Right atrium auricular region (tissue), 2 donors: ENCODE measurements at regions not wholly inside any gene's neighbourhood (a gene's known extent, or its start where the extent isn't known, plus 50 kb on each side); places are given as distances from the start of the nearest gene placed in this dataset.
"Not testable (repeated sequence)": the region's sequence is repeated elsewhere in the genome, so short reads cannot be mapped to it uniquely, and the experiment has no call there.

Experiments used
- DNase-seq: peaks from one replicate; pipeline ENCODE4 v3.0.0-alpha.2; 2019; ENCODE audit warnings: low spot score
- H3K27ac ChIP-seq, 2 donors: fragments of 200-600 bp; sonication (generic); 1 replicate in 1 of 2; 2 replicates in 1 of 2; pipeline ENCODE4 v1.5.1; 2016 to 2019
- H3K27me3 ChIP-seq, 2 donors: fragments of 200-600 bp; sonication (generic); one replicate each; pipeline versions ENCODE4 v1.5.1 to v1.6.0; 2017 to 2019
- H3K36me3 ChIP-seq: fragments of 200-600 bp; sonication (generic); one replicate; pipeline ENCODE4 v1.5.1; 2016
- H3K4me1 ChIP-seq, 2 donors: fragments of 200-600 bp; sonication (generic); one replicate each; pipeline versions ENCODE4 v1.5.1 to v1.6.0; 2017 to 2019
- H3K4me3 ChIP-seq, 2 donors: fragments of 200-600 bp; sonication (generic); 1 replicate in 1 of 2; 2 replicates in 1 of 2; pipeline ENCODE4 v1.5.1; 2017 to 2019; ENCODE audit warnings: mild to moderate bottlenecking in 1 of 2, moderate library complexity in 1 of 2
- H3K9me3 ChIP-seq, 2 donors: fragments of 200-600 bp; sonication (generic); one replicate each; pipeline ENCODE4 v1.5.1; 2019
- CTCF ChIP-seq, 2 donors: fragments of 200-600 bp; sonication (generic); IDR thresholded peaks; one replicate each; pipeline ENCODE4 v1.5.1; 2019; ENCODE audit warnings: antibody characterized with exemption in 2 of 2

GRCh38 chr7:148503900-148504487, 86.6 kb upstream of the C7orf33 start:
- H3K36me3 ChIP-seq = no peaks in the 10 kb centered on the region
- H3K4me3 ChIP-seq = no peak overlapping the region
- H3K27me3 ChIP-seq = no peaks in the 10 kb centered on the region
- peak; percentile 35 to 82 for TF ChIP-seq CTCF (IDR thresholded peaks at IDR 0.05)
- H3K9me3 ChIP-seq = no peaks in the 10 kb centered on the region
- no peak for DNase-seq
- H3K27ac ChIP-seq = no peak overlapping the region
- H3K4me1 ChIP-seq = peaks cover 0 to 5% of the 10 kb centered on the region in 2 donors

DNA sequence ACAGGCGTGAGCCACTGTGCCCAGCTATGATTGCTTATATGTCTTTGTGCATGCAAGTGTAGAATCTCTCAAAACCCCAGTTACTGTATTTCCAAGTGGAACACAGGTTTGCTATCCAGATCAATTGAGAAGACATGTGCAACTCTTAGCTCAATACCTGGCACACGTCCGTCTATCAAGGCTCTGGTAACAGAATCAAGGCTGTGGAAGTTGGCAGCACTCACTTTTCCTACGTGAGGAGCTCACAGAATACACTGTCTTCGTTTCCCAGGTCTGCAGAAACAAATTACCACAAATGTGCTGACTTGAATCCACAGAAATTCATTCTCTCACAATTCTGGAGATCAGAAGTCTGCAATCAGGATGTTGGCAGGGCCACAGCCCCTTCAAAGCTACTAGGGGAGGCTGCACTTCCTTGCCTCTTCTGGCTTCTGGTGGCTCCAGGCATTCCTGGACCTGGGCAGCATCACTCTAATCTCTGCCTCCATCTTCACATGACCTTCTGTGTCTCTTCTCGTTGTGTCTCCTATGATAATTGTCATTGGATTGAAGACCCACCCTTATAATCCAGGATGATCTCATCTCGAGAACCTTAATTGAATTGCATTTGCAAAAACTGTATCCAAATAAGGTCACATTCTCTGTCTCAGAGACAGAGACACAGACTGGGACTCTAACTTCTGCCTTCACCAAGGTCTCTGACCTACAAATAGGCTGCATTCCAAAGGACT, 84.8 kb upstream of the C7orf33 start:
- Histone ChIP-seq H3K9me3 (no peaks in the 10 kb centered on the region), H3K4me3 (no peak overlapping the region), H3K27ac (no peak overlapping the region), H3K4me1 (peaks cover 0 to 5% of the 10 kb centered on the region in 2 donors), H3K27me3 (no peaks in the 10 kb centered on the region), H3K36me3 (no peaks in the 10 kb centered on the region)
- TF ChIP-seq CTCF (IDR thresholded peaks at IDR 0.05) = no peak
- no peak for DNase-seq

DNA sequence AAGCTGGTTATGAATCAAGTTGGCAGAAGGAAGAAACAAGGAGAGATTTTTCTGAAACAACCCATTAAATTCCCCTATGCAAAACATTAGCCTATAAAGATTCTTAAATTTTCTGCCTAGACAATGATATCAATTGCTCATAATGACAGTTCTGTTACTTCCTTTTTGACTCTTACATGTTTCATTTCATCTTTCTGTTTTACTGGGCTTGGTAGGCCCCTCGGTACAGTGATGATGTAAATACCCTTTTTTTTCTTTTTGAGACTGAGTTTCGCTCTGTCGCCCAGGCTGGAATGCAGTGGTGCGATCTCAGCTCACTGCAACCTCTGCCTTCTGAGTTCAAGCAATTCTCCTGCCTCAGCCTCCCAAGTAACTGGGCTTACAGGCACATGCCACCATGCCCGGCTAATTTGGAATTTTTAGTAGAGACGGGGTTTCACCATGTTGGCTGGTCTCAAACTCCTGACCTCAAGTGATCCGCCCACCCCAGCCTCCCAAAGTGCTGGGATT, 83.4 kb upstream of the C7orf33 start:
- H3K36me3 ChIP-seq, H3K27ac ChIP-seq, H3K27me3 ChIP-seq, H3K9me3 ChIP-seq, DNase-seq, H3K4me1 ChIP-seq, H3K4me3 ChIP-seq: not testable (repeated sequence)

- no peaks in the 10 kb centered on the region for H3K36me3 ChIP-seq
- H3K4me3 ChIP-seq = no peak overlapping the region
- TF ChIP-seq CTCF (IDR thresholded peaks at IDR 0.05) = no peak
- no peaks in the 10 kb centered on the region for H3K4me1 ChIP-seq
- no peak overlapping the region for H3K27ac ChIP-seq
- no peaks in the 10 kb centered on the region for H3K9me3 ChIP-seq
- no peaks in the 10 kb centered on the region for H3K27me3 ChIP-seq
- no peak for DNase-seq
Measured at GRCh38 chr7:148507787-148508186, 82.8 kb upstream of the C7orf33 start.

- H3K4me1 ChIP-seq = no peaks in the 10 kb centered on the region
- no peaks in the 10 kb centered on the region for H3K36me3 ChIP-seq
- no peaks in the 10 kb centered on the region for H3K9me3 ChIP-seq
- H3K27me3 ChIP-seq = no peaks in the 10 kb centered on the region
- DNase-seq = no peak
- no peak overlapping the region for H3K27ac ChIP-seq
- H3K4me3 ChIP-seq = no peak overlapping the region
- TF ChIP-seq CTCF (IDR thresholded peaks at IDR 0.05) = no peak
Measured at GRCh38 chr7:148514236-148514635, 76.3 kb upstream of the C7orf33 start.

DNA sequence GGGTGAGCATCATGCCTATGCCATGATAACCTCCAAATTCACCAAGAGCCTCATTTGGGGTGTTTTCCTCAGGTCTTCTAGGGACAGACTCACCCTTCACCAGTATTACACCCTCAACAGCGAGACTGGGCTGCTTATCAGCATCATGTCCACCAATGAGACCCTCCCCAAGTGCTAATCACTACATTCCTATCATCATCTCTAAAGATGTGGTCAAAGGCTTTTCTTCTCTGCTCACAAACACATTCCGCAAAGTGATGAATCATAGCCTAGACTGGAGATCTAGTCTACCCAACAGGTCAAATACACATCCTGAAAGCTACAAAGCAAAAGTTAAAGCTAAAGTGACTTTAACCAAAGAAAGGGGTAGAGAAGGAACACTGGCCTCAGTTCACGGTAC, 75.3 kb upstream of the C7orf33 start:
- no peak for DNase-seq
- no peaks in the 10 kb centered on the region for H3K27me3 ChIP-seq

More for the DNA sequence above, 75.3 kb upstream of the C7orf33 start:
- H3K9me3 ChIP-seq = no peaks in the 10 kb centered on the region
- H3K4me1 ChIP-seq = no peaks in the 10 kb centered on the region
- no peak overlapping the region for H3K27ac ChIP-seq
- no peak for TF ChIP-seq CTCF (IDR thresholded peaks at IDR 0.05)
- no peaks in the 10 kb centered on the region for H3K36me3 ChIP-seq
- no peak overlapping the region for H3K4me3 ChIP-seq
